SK-N-SH (cell line): ENCODE measurements at regions not wholly inside any gene's neighbourhood (a gene's known extent, or its start where the extent isn't known, plus 50 kb on each side); places are given as distances from the start of the nearest gene placed in this dataset.

ENCODE experiments used
- CTCF ChIP-seq: fragments of 200-600 bp; sonication (generic); IDR thresholded peaks from 2 replicates; pipeline ENCODE4 v1.6.1; 2017; ENCODE audit warnings: antibody characterized with exemption, mild to moderate bottlenecking, moderate library complexity
- GABPA ChIP-seq: IDR thresholded peaks from 2 replicates; pipeline ENCODE4 v1.4.0; 2012; ENCODE audit warnings: low read depth, mild to moderate bottlenecking
- JUND ChIP-seq: IDR thresholded peaks from 2 replicates; pipeline ENCODE4 v1.4.0; 2012
- NFIC ChIP-seq: IDR thresholded peaks from 2 replicates; pipeline ENCODE4 v1.4.0; 2012; ENCODE audit warnings: borderline replicate concordance
- POLR2AphosphoS5 ChIP-seq: IDR thresholded peaks from 2 replicates; pipeline ENCODE4 v1.6.1; 2012; ENCODE audit warnings: low read depth, low read length
- RCOR1 ChIP-seq: fragments of 150-350 bp; IDR thresholded peaks from 2 replicates; pipeline ENCODE4 v1.6.1; 2017; ENCODE audit warnings: antibody characterized with exemption, low read length
- REST ChIP-seq: IDR thresholded peaks from 2 replicates; pipeline ENCODE4 v1.6.1; 2012; ENCODE audit warnings: mild to moderate bottlenecking, low read depth, low read length, moderate library complexity
- RFX5 ChIP-seq: IDR thresholded peaks from 2 replicates; pipeline ENCODE4 v1.6.1; 2012; ENCODE audit warnings: mild to moderate bottlenecking, improper control_type of control experiment, low read length
- RXRA ChIP-seq: IDR thresholded peaks from 2 replicates; pipeline ENCODE4 v1.4.0; 2012; ENCODE audit warnings: low read depth, mild to moderate bottlenecking, borderline replicate concordance
- SIN3A ChIP-seq: IDR thresholded peaks from 2 replicates; pipeline ENCODE4 v1.6.1; 2012; ENCODE audit warnings: low read depth, mild to moderate bottlenecking, low read length, moderate library complexity, borderline replicate concordance
- SMC3 ChIP-seq: IDR thresholded peaks from 2 replicates; pipeline ENCODE4 v1.6.1; 2012; ENCODE audit warnings: low read depth, low read length, improper control_type of control experiment

- TF ChIP-seq SIN3A (no peak), CTCF (no peak), NFIC (no peak), JUND (no peak), RXRA (no peak), RFX5 (no peak), REST (no peak), SMC3 (no peak), RCOR1 (no peak), POLR2AphosphoS5 (no peak), GABPA (no peak)
These were observed 110.0 kb upstream of the SOX21 start for GRCh38 chr13:94822356-94822755.
